GM21825 (cell line): ENCODE measurements at regions not wholly inside any gene's neighbourhood (a gene's known extent, or its start where the extent isn't known, plus 50 kb on each side); places are given as distances from the start of the nearest gene placed in this dataset.
"Not testable (repeated sequence)": the region's sequence is repeated elsewhere in the genome, so short reads cannot be mapped to it uniquely, and the experiment has no call there.

Source experiments
- ATAC-seq: cut with Tn5 transposase; IDR thresholded peaks from one replicate; pipeline ENCODE4 v1.9.1; 2021; ENCODE audit warnings: mild to moderate bottlenecking, moderate library complexity; ENCODE audit not compliant: unreplicated experiment

DNA sequence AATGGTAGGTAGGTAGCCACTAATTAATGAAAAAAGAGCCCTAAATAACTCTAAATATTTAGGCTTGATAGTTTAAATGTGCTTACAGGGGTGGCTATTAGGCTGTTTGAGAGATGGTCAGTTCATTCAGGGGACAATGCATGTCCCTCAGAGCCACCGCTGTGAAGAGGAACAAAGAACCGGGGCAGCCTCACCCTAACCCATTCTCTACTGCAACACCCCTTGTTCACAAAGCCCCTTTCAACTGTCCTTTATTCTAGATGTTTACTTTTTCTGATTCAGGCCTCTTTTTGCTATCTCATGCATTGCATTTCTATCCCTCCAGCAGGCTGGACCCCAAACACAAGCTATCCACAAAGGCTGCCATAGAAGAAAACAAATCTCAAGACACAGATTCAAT lies 906.7 kb downstream of the NR2F1-AS1 start:
- ATAC-seq: no peak

GRCh38 chr5:92665506-92665905 lies 915.5 kb downstream of the NR2F1-AS1 start:
- ATAC-seq: no peak

DNA sequence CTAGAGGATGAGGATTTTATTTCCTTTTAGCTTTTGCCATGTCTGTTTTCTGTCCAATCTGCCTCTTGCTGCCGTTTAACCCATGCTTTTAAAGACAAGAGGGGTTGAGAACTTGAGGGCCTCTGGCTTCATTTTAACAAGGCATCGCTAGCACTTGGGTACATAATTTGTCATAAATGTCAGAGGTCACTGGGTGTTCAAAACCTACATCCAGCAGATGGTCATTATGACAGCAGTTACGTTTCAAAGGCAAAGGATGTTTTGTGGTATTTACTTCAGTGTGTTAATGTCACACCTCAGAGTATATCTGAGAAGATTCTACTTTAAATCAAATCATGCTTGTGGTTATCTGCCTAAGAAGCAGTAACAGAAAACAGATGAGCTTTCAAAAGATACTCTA lies 918.3 kb downstream of the NR2F1-AS1 start:
- ATAC-seq: no peak

- no peak for ATAC-seq
Measured at GRCh38 chr5:92659246-92659645, 921.8 kb downstream of the NR2F1-AS1 start.

DNA sequence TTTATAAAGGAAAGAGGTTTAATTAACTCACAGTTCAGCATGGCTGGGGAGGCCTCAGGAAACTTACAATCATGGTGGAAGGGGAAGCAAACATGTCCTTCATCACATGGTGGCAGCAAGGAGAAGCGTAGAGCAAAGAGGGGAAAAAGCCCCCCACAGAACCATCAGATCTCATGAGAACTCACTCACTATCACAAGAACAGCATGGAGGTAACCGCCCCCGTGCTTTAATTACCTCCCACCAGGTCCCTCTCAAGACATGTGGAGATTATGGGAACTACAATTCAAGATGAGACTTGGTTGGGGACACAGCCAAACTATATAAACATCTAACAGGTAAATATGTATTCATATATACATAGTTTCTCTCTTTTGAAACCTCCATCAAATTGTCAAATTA lies 926.4 kb downstream of the NR2F1-AS1 start:
- ATAC-seq: not testable (repeated sequence)

DNA sequence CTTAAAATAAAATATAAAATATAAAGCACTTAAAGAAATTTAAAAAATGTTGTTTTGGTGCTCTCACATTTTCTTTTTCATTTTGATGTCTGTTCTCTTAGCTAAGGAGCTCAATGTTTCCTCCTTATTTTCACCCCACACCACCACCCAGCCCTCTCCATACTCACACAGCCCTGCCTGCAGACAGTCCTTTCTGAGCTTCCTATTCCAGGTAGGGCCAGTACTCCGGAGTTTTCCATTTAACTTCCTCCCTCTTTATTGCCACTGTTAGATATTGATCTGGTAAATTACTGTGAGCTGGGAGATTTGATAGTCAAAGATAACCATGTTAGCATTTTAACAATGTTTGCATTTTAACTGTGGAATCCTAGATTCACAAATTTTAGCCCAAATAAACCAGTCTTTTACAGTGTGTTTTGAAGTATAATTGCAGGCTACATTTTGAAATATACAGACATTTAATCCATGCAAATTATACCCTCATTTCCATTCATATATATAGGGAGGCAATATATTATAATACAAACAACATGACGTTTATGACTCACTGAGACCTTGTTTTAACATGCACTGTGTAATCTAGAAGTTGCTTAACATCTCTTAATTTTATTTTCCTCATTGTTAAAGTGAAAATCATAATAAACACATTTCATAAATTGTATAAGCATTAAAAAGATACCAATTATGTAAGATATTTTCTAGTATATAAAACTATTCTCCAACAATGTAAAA lies 927.1 kb downstream of the NR2F1-AS1 start:
- no peak for ATAC-seq

DNA sequence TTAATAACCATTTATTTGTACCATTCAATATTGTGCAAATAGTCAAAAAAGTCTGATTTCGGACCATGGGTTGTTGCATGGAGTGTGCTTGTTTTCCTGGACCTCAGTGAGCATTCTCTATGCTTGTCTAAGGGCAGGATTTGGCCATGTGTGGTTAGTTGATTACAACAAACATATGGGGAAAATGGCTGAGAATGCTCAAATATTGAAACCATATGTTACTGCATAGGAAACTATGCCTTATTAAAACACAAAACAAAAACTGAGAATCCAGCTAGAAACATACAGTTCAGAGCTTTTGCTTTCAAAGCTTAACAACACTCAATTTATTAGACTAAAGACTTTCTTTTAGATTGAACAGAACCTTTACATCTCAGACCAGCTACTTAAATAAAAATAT lies 928.3 kb downstream of the NR2F1-AS1 start:
- ATAC-seq: no peak

DNA sequence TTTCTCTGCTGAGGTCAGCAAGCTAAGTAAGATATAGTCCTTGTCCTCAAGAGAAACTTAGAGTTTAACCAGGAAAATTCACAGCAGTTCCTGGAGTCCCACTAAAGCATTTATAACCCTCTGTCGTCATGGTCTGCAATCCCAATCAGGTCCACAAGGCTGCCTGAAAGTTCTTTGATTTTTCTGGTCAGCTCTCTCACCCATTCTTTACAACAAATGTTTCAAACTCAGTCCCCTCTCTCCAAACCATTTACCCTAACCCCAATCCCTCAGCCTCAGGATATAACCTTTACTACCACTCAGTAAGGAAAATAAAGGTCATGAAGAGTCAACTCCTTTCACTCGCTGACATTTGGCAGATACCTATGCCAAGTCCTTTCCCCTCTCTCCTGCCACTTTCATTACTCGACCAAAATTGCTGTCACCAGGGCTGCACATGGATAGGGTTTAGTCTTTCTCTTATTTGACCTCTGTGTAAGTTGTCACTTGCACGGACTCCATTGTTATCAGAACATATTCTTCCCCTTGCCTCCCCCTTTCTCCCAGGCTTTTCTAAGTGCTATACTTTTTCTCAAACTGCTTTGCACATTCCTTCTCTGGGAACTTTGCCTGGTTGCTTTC lies 936.6 kb downstream of the NR2F1-AS1 start:
- no peak for ATAC-seq

DNA sequence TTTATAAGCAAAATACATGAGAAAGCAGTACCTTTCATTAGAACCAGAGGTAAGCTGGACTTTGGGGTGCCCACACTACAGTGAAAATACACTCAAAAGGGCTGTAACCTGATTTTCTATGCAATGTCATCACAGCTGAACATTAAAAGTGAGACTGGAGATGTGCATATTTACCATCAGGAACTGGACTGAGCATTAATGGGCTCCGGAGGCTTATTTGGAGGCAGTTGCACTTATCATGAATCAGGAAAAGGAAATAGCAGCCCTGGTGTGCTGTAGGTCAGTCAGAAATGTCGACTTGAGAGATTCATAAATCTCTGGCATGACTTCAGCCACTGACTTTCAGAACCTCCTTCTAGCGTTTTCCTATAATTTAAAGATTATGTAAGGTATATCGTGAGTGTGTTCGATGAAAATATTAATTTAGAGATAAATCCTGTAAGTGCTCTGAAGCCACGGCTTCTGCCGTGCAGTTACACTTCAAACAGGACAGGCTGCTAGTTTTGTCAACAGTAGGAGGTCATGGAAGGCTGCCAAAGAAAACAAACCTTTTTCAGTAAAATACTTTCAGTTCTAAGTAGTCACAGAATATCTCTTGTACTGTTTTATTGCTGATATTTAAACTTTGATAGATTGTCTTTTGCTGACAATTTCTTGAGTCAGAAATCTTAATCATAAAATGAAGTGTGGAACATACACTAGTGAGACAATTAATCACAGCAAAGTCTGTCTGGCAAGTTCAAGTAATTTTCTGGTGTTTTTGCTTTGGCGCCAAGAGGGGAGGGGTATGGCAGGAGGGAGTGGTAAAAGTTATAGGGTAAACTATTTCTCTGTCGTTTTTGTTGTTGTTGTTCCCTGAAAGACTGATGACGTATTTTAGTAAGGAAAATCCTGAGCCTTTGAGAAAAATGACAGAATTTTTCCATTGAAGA lies 939.7 kb downstream of the NR2F1-AS1 start:
- no peak for ATAC-seq

- no peak for ATAC-seq
Measured at GRCh38 chr5:92640340-92640739, 940.7 kb downstream of the NR2F1-AS1 start.

DNA sequence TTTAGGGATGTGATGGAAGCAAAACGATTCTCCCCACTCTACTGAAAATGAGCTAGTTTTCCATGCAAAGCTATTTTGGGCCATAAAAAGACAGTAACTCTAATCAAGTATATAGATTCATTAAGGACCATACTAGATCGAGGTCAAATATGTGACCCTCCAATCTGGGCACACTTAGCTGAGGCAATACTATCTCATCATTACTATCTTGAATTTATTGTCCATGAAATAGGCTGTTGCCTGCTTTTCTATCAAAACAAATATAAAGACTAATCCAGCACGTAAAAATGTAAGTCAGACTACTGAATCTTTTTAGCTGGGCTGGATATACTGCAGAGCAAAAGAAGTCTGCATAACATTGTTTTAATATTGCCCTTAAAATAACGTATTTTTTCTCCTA lies 943.1 kb downstream of the NR2F1-AS1 start:
- ATAC-seq: no peak

DNA sequence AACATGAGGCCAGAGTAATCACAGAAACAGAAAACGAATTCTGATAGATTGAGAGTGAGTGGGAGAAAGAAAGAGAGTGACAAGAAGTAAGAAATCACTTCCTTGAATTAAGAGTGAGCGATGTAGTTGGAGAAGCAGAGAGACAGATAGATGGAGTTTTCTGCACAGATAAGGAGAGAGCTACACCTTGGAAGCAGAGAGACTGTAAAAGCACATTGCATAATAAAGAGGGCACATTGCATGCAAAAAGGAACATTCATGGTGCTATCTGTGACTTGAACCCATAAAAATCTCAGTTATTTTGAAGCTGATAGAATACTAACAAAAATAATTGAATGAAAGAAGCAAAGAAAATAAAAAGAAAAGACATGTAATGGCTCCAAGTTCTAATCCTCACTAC lies 943.8 kb downstream of the NR2F1-AS1 start:
- no peak for ATAC-seq

DNA sequence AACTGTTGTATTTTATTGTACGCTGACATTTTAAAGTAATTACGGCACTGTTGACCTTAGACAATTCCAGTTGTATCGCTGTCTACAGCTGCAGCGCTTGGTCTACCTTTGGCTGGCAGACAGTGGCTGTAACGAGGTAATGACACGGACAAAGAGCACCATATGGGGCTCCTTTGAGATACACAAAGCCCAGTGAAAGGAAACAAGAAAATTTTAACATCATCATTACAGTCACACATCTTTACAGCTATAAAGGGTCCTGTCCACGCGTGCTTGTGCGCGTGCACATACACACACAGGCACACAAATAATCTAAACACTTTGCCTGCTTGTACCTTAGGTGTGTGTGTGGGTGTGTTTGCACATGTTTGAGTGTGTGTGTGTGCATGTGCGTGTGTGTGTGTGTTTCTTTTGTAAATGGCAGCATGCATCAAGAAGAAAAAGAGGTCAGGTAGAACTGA lies 946.0 kb downstream of the NR2F1-AS1 start:
- no peak for ATAC-seq

DNA sequence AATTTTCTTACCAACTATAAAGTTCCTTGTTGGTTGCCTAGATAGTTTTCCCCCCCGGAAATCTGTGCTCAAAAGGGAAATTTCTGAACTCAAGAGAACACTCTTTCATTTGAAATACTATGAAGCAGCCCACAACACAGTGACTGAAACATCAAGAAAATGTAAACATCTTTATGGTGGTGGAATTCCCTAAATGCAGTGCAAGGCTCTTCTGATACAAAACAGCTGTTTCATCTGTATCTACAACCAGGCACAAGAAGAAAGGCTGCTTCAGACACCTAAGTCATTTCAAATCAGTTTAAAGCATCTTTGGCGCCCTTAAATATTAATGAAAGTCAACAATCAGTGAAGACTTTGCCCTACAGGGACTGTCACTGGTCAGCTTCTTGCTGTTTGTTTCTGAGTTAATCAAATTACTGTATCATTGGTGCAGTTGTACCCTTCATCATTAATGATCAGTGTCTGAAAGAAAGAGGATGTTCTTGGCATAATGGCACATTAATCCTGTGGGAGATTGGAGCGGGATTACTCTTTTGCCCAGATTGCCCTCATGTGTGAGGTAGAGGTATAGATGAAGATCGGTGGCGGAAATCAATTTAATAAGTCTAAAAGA lies 947.0 kb downstream of the NR2F1-AS1 start:
- ATAC-seq: no peak

DNA sequence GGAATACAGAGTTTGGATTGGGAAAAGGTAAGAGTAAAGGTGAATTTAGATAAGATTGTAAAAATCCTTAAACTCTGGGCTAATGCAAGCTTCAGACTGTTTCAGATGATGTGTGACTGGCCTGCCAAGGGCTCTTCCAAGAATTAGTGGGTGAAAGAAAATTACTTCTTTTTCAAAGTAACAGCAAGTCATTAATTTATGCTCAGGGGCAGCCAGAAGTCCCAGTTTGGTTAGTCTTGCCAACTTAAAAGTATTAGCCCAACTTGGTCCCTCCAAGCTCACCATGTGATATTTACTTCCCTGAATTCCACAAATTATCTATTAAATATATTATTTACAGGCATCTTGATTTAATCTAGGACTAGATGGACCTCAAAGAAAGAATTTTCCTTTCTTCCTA lies 947.8 kb downstream of the NR2F1-AS1 start:
- no peak for ATAC-seq

GRCh38 chr5:92631237-92631701 lies 949.8 kb downstream of the NR2F1-AS1 start:
- not testable (repeated sequence) for ATAC-seq

- no peak for ATAC-seq
Measured at GRCh38 chr5:92629574-92629973, 951.4 kb downstream of the NR2F1-AS1 start.

GRCh38 chr5:92629000-92629399 lies 952.0 kb downstream of the NR2F1-AS1 start:
- no peak for ATAC-seq

- ATAC-seq: no peak
Measured at GRCh38 chr5:92627186-92627585, 953.8 kb downstream of the NR2F1-AS1 start.

DNA sequence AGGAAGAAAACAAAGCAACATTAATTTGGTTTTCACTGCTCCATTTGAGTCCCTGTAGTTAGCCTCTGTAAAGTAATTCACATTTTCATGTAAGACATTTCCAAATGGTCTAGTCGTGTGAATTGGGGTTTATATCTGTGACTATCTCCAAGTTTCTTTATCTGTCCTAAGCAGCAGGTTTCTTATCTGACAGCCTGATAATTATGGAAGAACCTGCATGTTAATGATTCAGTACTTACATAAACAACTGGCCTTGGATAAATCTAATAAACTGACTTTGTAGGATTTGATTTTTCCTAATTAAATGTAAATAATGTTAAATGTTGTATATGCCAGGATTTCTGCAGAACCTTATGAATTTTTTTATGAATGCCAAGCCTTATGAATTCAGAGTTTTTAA lies 964.9 kb downstream of the NR2F1-AS1 start:
- no peak for ATAC-seq

- ATAC-seq: no peak
Measured at GRCh38 chr5:92613546-92613945, 967.5 kb downstream of the NR2F1-AS1 start.
